Mucosa of descending colon (tissue), 3 donors: ENCODE measurements at regions not wholly inside any gene's neighbourhood (a gene's known extent, or its start where the extent isn't known, plus 50 kb on each side); places are given as distances from the start of the nearest gene placed in this dataset.

ENCODE experiments used
- ATAC-seq: fragments of 200-7000 bp; cut with Tn5 transposase; one replicate; pipeline ENCODE4 v1.9.1; 2020; ENCODE audit warnings: mild to moderate bottlenecking, moderate library complexity
- DNase-seq, 3 donors: peaks; one replicate each; pipeline ENCODE4 v3.0.0-alpha.2; 2020
- H3K36me3 ChIP-seq: fragments of 200-600 bp; one replicate; pipeline ENCODE4 v1.8.0; 2021; ENCODE audit warnings: low read depth, mild to moderate bottlenecking
- H3K4me1 ChIP-seq: fragments of 200-600 bp; one replicate; pipeline ENCODE4 v1.8.0; 2021; ENCODE audit warnings: low read depth, mild to moderate bottlenecking
- H3K4me3 ChIP-seq: fragments of 200-600 bp; one replicate; pipeline ENCODE4 v1.8.0; 2021; ENCODE audit warnings: mild to moderate bottlenecking
- H3K9me3 ChIP-seq: fragments of 200-600 bp; one replicate; pipeline ENCODE4 v1.8.0; 2021; ENCODE audit warnings: mild to moderate bottlenecking
- CTCF ChIP-seq: fragments of 200-600 bp; IDR thresholded peaks from one replicate; pipeline ENCODE4 v1.8.0; 2022; ENCODE audit warnings: antibody characterized with exemption, mild to moderate bottlenecking
- intact Hi-C, 2 donors: fragments of 100-400 bp; cut with DNase I in 1 of 2; cut with micrococcal nuclease in 1 of 2; formaldehyde crosslinking; loops; one replicate each; pipeline versions ENCODE4 v1.11.0 to v1.11.1; 2022; cut with DNase I, micrococcal nuclease
- donor health status: DM: no; HTN: no; CAD: no; lungs with moderate emphysema.
- donor health status: DM: no; HTN: no; CAD: no.
- donor health status: DM: no; HTN: yes; CAD: no.

- intact Hi-C loops: no loop called here
- DNase-seq: no peak
- TF ChIP-seq CTCF: no peak
- Histone ChIP-seq H3K36me3 (no peaks in the 10 kb centered on the region), H3K9me3 (peaks cover 1% of the 10 kb centered on the region), H3K4me1 (no peaks in the 10 kb centered on the region), H3K4me3 (no peak overlapping the region)
- no peak for ATAC-seq
These were observed 346.4 kb upstream of the MTNR1B start for GRCh38 chr11:92623055-92623454.

- Histone ChIP-seq H3K4me3 (no peak overlapping the region), H3K4me1 (no peaks in the 10 kb centered on the region), H3K36me3 (no peaks in the 10 kb centered on the region), H3K9me3 (no peaks in the 10 kb centered on the region)
- no peak for ATAC-seq
- no peak for TF ChIP-seq CTCF
- intact Hi-C loops: no loop called here
- no peak for DNase-seq
These were observed 343.6 kb upstream of the MTNR1B start for GRCh38 chr11:92625894-92626293.

GRCh38 chr11:92626624-92627023 lies 342.8 kb upstream of the MTNR1B start:
- no peak for TF ChIP-seq CTCF
- no peak for ATAC-seq
- Histone ChIP-seq H3K9me3 (no peaks in the 10 kb centered on the region), H3K4me1 (no peaks in the 10 kb centered on the region), H3K36me3 (no peaks in the 10 kb centered on the region), H3K4me3 (no peak overlapping the region)
- intact Hi-C loops: no loop called here
- DNase-seq: no peak

- DNase-seq: no peak
- no peaks in the 10 kb centered on the region for H3K4me1 ChIP-seq
- intact Hi-C loops: no loop called here
- no peak for TF ChIP-seq CTCF
- H3K9me3 ChIP-seq: no peaks in the 10 kb centered on the region
- no peak overlapping the region for H3K4me3 ChIP-seq
- H3K36me3 ChIP-seq: no peaks in the 10 kb centered on the region
- ATAC-seq: no peak
These were observed 341.7 kb upstream of the MTNR1B start for GRCh38 chr11:92627615-92628256.

- Histone ChIP-seq H3K36me3 (no peaks in the 10 kb centered on the region), H3K4me1 (peaks cover 3% of the 10 kb centered on the region), H3K4me3 (no peak overlapping the region), H3K9me3 (no peaks in the 10 kb centered on the region)
- intact Hi-C loops: no loop called here
- no peak for DNase-seq
- no peak for ATAC-seq
- TF ChIP-seq CTCF: no peak
These were observed 340.8 kb upstream of the MTNR1B start for GRCh38 chr11:92628401-92629292.
